ENCODE measurements at regions not wholly inside any gene's neighbourhood (a gene's known extent, or its start where the extent isn't known, plus 50 kb on each side); places are given as distances from the start of the nearest gene placed in this dataset.
A peak's percentile ranks its signal among the peaks of the same experiment; 100 is the strongest.

GRCh38 chrX:1894026-1894294 is 279.1 kb downstream of the ASMT start:
- Histone ChIP-seq H3K4me3 (ENCODE audit: low read depth, low read length) (no peak overlapping the region), H3K27ac (ENCODE audit: extremely low read depth, low read depth, low read length) (no peak overlapping the region), H3K9me3 (ENCODE audit: control insufficient read depth, insufficient read depth, low read depth, low read length) (no peaks in the 10 kb centered on the region), H3K4me1 (ENCODE audit: control insufficient read depth, insufficient read depth, low read length) (no peaks in the 10 kb centered on the region), H3K36me3 (ENCODE audit: control insufficient read depth in 2 of 2, insufficient read depth in 1 of 2, low read length in 2 of 2) (no peaks in the 10 kb centered on the region)
- TF ChIP-seq ZNF324 (tag by site-specific recombination; IDR thresholded peaks at IDR 0.05) (no peak), SETDB1 (IDR thresholded peaks at IDR 0.05; ENCODE audit: insufficient read length, low read length) (no peak), ZNF621 (tag by site-specific recombination; IDR thresholded peaks at IDR 0.05) (no peak), ZBTB11 (tag by site-specific recombination; conservative IDR thresholded peaks at IDR 0.05; ENCODE audit: low read depth) (no peak), ZIC2 (tag by site-specific recombination; IDR thresholded peaks at IDR 0.05) (no peak), ZNF777 (tag by site-specific recombination; IDR thresholded peaks at IDR 0.05; ENCODE audit: borderline replicate concordance) (no peak), ZNF654 (tag by site-specific recombination; IDR thresholded peaks at IDR 0.05; ENCODE audit: low read depth) (no peak), ZNF843 (tag by site-specific recombination; IDR thresholded peaks at IDR 0.05) (no peak), ZNF76 (tag by site-specific recombination; IDR thresholded peaks at IDR 0.05; ENCODE audit: borderline replicate concordance, low read depth) (no peak), MZF1 (tag by site-specific recombination; IDR thresholded peaks at IDR 0.05; ENCODE audit: borderline replicate concordance) (no peak), ZNF140 (tag by site-specific recombination; IDR thresholded peaks at IDR 0.05) (no peak), ZNF398 (tag by site-specific recombination; IDR thresholded peaks at IDR 0.05) (no peak), ZBTB48 (tag by site-specific recombination; IDR thresholded peaks at IDR 0.05) (no peak), ZNF174 (tag by site-specific recombination; IDR thresholded peaks at IDR 0.05) (no peak), ZNF510 (tag by site-specific recombination; IDR thresholded peaks at IDR 0.05; ENCODE audit: insufficient replicate concordance) (no peak)
- ChIA-PET CTCF (no interaction called here), POLR2A (no interaction called here)

- H3K27ac ChIP-seq (ENCODE audit: extremely low read depth, low read depth, low read length) = no peak overlapping the region
- H3K4me3 ChIP-seq (ENCODE audit: low read depth, low read length) = no peak overlapping the region
- H3K36me3 ChIP-seq (ENCODE audit: control insufficient read depth in 2 of 2, insufficient read depth in 1 of 2, low read length in 2 of 2) = no peaks in the 10 kb centered on the region
- no peaks in the 10 kb centered on the region for H3K9me3 ChIP-seq (ENCODE audit: control insufficient read depth, insufficient read depth, low read depth, low read length)
- no peaks in the 10 kb centered on the region for H3K4me1 ChIP-seq (ENCODE audit: control insufficient read depth, insufficient read depth, low read length)
- POLR2A ChIA-PET = no interaction called here
- CTCF ChIA-PET = no interaction called here
- TF ChIP-seq HOXD13 (CRISPR knock-in tag; IDR thresholded peaks at IDR 0.05; ENCODE audit: borderline replicate concordance) (0 out of 2 replicates have a peak, but pooled peaks have one; percentile 23), ZNF274 (IDR thresholded peaks at IDR 0.05; ENCODE audit: low read length) (no peak), ZNF274 (tag by site-specific recombination; IDR thresholded peaks at IDR 0.05; ENCODE audit: borderline replicate concordance) (no peak)
Measured at GRCh38 chrX:1894740-1895139, 279.9 kb downstream of the ASMT start.

GRCh38 chrX:1895583-1895982 is 280.7 kb downstream of the ASMT start:
- Histone ChIP-seq H3K36me3 (ENCODE audit: control insufficient read depth in 2 of 2, insufficient read depth in 1 of 2, low read length in 2 of 2) (no peaks in the 10 kb centered on the region), H3K27ac (ENCODE audit: extremely low read depth, low read depth, low read length) (no peak overlapping the region), H3K4me1 (ENCODE audit: control insufficient read depth, insufficient read depth, low read length) (no peaks in the 10 kb centered on the region), H3K4me3 (ENCODE audit: low read depth, low read length) (no peak overlapping the region), H3K9me3 (ENCODE audit: control insufficient read depth, insufficient read depth, low read depth, low read length) (no peaks in the 10 kb centered on the region)
- POLR2A ChIA-PET = no interaction called here
- TF ChIP-seq ZNF132 (tag by site-specific recombination; IDR thresholded peaks at IDR 0.05; ENCODE audit: borderline replicate concordance) (no peak), ZNF391 (tag by site-specific recombination; IDR thresholded peaks at IDR 0.05; ENCODE audit: borderline replicate concordance, low read depth) (no peak), ZNF354C (tag by site-specific recombination; IDR thresholded peaks at IDR 0.05; ENCODE audit: borderline replicate concordance, low read depth) (no peak), ZSCAN4 (tag by site-specific recombination; IDR thresholded peaks at IDR 0.05) (peak; percentile 76; the same call in 1 of the 2 replicates), ZBTB17 (tag by site-specific recombination; IDR thresholded peaks at IDR 0.05) (no peak), ZNF274 (IDR thresholded peaks at IDR 0.05; ENCODE audit: low read length) (no peak), ZNF274 (tag by site-specific recombination; IDR thresholded peaks at IDR 0.05; ENCODE audit: borderline replicate concordance) (no peak)
- CTCF ChIA-PET = no interaction called here
